Suppressor macrophage treated with lipopolysaccharide for 1 hour (primary cell): ENCODE measurements at regions not wholly inside any gene's neighbourhood (a gene's known extent, or its start where the extent isn't known, plus 50 kb on each side); places are given as distances from the start of the nearest gene placed in this dataset.
A peak's percentile ranks its signal among the peaks of the same experiment; 100 is the strongest.
"Not testable (repeated sequence)": the region's sequence is repeated elsewhere in the genome, so short reads cannot be mapped to it uniquely, and the experiment has no call there.

Source experiments
- DNase-seq, 3 donors: peaks; one replicate each; pipeline ENCODE4 v3.0.0-alpha.2; 2020 to 2022

DNA sequence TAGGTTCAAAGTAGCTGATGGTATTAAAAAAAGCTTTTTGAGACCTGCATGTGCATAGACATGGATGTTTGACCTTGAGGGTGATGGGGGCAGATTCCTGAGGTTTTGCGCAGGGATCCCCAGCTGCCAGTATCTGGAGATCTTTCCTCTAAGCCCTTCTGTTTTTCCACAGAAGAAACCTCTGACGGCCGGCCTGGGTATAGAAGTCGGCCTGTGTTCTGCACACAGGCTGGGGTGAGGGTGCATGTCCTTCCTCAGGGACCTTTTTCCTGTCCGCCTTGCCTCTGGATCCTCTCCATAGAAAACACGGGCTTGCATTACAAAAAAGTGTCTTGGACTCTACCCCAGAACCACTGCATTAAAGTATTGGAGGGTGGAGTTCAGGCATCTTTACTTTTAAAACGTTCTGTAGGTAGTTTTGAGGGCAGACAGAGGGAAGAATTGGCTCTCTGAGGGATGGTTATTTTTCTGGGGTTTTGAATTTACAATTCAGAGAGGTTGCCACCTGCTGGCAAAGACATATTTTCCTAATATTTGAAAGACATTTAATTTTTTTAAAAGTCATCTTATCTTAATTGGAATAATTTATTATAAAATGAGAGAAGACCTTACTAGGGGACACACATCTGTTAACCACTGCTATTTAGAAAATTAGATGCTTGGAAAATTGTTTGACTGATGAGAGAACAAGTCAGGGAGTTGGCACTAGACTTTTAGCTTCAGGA lies 350.6 kb downstream of the DCDC2C start:
- no peak for DNase-seq

DNA sequence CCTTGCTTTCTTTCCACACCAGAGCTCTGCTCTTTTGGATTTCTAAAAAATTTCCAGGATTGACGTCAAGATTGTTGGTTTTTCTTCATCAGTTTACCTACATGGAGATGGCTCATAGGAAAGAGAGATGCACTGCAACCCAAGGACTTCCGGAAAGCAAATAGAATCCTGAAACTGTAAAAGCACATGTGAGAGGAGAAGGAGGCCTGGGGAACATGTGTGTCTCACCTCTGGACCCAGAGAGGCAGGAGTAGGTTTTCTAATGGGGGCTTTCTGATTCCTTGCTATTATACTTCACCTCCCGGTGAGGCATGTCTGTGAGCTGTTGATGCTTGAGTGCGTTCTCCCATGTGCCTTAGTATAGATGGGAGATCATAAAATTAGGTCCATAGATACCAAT lies 362.8 kb downstream of the DCDC2C start:
- no peak for DNase-seq

DNA sequence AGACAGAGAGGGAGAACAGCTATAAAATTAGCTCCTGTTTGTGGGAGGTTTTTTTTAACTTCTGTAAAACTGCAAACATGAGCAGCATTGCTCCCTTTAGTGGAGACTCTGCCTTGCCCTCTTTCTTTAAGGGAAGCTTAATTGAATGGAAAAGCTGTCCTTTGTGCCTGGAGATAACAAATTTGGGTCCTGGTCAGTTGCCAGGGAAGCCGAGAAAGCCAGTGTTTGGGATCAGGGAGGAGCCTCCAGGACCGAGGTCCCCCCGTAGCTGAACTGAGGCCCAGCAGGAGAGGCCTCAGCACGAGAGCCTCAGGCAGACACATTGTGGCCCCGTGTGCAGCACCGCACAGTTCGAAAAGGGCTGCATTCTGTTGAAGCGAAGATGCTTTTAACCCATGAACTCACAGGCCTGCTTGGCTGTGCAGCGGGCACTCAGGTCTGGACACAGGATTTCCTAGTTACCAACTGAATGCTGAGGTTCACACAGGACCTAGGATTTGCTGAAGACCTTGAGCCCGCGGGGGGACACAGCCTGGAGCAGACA lies 369.7 kb downstream of the DCDC2C start:
- no peak for DNase-seq

DNA sequence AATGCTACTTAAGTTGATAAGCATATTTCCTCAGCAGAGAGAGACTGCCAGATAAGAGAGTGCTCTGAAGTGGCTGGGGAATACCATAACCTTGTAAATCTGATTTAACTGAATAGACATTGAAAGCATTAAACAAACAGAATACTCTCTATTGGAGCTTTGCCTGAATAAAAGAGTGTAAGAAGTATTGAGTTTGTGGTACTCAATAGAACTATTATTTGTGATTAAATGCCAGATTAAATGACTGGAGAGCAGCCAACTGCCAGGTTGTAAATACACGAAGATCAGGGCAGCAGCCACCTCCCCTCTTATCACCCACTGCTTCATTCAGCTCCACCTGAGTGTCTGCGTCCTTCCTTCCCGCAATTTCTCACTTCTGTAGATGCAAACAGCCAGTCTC lies 373.6 kb downstream of the DCDC2C start:
- no peak for DNase-seq

DNA sequence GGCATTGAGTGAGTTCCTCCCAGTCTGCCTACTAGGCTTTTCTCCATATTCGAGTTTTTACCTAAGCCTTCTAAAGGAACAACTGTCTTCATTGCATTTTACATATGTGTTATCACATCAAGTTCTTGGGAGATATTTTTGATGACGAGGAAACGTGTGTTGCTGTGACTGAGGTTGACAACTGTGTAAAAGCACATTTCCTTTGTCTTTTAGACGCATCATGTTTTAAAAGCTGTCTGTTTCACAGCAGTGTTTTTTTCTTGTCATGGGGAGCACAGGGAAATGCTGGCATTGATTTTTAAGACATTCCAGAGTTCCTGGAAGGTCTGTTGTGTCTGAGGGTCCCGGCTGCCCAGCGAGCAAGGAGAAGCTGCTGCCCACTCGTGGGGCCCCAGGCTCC lies 381.8 kb downstream of the DCDC2C start:
- DNase-seq: no peak

DNA sequence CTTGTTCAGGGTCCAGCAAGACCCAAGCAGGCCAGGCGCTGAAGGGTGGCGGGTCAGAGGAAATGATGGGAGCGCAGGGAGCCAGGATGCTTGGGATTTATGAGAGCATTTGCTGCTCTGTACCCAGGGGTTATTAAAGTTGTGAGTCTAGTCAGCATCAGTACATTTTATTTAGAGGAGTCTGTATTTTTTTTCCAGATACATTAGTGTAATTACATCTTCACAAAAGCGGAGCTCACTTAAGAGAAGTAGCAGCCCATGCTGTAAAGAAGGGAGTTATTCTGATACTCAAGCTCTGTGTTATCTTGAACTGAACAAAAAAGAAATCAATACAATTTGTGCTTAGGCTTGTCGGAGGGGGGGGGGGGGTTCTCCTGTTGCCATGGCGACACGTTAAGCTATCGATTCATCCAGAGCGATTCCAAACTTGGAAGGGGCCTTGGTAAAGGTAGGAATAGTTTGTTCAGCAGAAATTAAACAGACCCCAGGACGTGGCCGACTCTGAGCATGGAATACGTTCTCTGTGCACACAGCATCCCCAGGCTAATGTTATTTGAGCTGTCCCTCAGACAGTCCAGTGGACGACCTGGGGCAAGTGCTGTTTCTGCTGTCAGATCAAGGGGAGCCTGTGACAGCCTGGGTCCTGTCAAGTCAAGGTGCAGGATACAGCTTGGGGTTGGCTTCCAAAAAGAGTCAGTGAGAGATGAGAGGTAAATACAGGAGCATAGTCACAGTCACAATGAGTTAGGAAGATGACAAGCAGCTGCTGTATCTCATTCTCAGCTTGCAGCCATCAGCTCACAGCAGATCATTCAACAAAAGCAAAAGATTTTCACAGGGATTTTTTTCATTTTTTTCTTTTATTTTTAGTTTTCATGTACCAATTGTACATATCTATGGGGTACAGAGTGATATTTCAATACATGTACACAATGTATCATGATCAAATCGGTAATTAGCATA lies 387.6 kb downstream of the DCDC2C start:
- no peak for DNase-seq

DNA sequence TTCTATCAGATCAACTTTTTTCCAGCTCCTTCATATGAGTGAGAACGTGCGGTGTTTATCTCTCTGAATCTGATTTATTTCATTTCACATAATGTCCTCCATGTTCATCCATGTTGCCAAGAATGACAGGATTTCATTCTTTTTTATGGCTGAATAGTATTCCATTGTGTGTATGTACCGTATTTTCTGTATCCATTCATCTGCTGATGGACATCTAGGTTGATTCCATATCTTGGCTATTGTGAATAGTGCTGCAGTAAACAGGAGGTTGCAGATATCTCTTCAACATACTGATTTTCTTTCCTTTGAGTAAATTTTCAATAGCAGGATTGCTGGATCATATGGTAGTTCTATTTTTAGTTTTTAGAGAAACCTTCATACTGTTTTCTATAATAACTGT lies 388.5 kb downstream of the DCDC2C start:
- DNase-seq: no peak

DNA sequence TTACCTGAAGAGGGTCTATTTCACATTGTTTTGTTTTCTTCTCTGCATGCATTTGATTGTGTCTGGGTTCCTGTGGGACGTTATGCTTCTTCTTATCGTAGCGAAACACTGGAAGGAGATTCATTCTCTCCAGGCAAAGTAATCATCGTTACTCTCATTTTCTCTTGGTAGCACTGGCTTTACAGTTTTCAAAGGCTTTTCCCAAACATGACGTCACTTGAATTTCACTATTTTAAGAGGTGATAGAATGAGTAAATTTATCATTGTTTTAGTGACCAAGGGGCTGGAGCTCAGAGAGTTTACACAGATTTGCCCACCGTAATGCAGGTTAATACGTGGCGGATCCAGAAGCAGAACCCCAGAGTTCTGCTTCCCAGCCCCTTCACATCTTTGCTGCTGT lies 391.4 kb downstream of the DCDC2C start:
- no peak for DNase-seq

DNA sequence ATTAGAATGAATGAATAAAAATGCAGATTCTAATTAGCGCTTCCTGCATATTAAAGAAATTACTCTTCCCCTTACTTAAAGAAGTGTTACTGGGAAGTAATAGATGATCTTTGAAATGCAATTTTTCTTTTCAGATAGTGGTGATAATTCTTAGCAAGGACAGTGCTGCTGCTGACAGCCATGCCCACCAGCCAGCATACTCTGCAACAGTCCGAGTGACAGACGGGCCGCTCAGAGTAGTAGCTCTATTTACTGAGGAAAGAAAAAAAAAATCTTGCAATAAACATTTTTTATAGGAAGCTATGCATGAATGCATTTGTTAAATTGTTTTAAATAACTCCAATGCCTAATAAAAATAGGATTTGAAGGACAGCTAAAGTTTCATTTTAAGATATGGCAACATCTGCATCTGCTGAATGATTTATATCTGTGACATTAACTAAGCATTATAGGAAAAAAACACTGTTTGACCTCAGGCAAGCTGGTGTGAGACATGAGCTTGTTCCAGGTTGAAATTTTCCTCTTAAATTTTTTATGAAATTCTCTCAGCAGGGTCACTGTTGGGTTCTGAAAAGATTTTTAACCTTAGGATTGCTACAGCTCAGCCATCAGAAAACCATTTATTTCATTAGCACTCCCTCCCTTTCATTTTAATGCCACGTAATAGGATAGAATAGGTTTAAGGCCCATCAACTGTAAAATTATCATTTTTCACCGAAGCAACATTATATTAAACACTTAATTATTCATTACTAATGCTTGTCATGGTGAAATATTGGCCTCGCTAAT lies 393.8 kb downstream of the DCDC2C start:
- no peak for DNase-seq

DNA sequence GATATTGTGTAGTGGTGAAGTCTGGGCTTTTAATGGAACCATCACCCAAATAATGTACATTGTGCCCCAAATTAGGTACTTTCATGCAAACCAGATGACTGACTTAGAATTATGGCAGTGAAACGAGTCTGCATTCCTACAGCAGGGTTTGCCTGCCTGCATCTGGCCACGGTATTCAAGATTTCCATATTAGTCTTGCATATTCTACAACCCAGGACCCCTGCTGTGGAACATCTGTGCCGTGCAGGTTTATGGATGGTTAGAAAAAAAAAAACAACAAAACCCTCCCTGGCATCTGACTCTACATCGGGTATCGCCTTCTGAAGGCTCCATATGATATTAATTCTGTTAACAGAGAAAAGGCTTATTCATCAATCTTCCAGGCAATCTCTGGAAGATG lies 394.8 kb downstream of the DCDC2C start:
- DNase-seq: no peak

DNA sequence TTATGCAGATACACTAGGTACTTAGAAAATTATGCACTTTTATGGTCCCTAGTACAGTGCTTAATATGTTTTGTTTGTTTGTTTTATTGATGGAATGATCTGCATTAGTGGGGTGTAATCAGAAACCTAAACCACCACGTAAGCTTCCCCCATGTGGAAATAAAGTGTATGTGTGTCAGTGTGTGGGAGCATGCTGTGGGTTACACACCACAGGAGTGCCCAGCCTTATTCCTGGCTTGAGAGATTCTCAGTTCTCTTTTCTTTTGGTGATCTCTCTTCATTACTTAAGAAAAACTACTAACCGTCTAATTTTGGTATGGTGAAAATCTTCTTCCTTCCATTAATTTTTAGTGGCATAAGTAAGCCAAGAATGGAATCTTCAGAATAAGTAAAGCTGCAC lies 398.6 kb downstream of the DCDC2C start:
- peak; percentile 39 to 53 (median 47) for DNase-seq

DNA sequence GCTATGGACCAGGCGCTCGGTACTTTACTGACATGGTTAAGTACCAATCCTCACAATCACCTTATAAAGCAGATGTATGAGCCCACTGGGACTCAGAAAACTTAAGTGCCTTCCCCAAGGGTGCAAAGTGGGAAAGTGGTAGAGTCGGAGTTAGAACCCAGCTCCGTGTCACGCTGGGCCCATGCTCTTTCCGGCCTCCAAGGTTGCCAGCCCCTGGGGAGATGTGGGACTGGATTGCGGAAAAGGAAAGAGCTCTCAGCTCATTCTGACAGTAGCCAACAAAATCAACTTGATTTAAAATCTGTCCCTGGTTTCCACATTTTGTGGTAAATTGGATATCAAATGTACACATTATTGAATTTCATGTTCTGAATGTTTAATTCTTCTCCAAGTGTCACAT lies 403.8 kb downstream of the DCDC2C start:
- DNase-seq: no peak

DNA sequence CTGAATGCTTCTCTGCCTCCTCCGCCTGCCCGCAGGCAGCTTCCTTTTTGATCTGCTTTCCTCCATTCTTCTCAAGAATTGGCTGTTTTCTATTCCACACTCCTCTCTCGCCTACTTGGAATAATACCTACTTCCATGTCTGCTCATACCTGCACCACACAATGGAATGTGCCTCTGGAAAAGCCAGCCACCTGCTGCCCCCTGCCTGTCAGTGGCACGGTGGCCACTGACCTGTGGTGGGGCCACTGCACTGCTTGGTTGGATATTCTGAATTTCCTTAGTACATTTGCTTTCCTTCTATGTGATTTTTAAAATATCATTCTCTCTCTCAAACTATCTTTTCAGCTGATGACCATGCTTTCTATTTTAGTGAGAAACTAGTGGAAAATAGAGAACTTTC lies 406.9 kb downstream of the DCDC2C start:
- no peak for DNase-seq

DNA sequence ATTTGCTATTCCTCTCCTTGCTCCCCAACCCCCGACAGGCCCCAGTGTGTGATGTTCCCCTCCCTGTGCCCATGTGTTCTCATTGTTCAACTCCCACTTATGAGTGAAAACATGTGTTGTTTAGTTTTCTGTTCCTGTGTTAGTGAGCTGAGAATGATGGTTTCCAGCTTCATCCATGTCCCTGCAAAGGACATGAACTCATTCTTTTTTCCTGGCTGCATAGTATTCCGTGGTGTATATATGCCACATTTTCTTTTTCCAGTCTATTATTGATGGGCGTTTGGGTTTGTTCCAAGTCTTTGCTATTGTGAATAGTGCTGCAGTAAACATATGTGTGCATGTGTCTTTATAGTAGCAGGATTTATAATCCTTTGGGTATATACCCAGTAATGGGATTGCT lies 412.1 kb downstream of the DCDC2C start:
- DNase-seq: not testable (repeated sequence)

DNA sequence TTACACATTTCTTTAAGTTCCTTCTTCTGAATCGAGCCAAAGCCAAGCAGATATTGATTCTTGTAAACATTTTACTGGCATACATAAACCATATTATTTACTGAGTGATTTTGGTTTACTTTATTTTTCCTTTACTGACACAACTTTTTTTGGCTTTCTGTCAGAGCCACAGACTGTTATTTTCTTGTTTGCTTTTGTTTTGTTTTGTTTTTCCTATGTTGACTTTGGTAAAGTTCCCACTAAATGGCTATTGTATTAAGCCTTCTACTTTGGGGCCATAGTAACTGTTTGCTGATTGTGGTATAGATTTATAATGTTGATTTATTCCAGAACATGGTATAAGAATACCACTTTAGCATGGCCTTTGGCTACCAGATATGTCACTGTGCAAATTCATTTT lies 419.4 kb downstream of the DCDC2C start:
- no peak for DNase-seq

DNA sequence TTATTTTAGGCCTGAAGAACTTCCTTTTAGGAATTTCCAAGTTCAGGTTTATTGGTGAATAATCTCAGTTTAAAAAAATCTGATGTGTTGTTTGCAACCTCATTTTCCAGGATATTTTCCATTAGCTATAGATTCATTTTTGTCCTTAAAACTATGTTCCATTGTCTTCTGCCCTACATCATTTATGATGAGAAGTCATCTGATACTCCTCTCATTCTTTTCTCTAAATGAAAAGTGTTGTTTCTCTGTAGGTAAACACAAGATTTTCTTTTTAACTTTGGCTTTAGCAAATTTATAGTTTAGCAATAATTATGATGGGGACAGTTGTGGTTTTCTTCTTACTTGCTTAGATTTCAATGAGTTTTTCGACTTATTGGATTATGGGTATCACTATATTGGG lies 427.3 kb downstream of the DCDC2C start:
- no peak for DNase-seq

DNA sequence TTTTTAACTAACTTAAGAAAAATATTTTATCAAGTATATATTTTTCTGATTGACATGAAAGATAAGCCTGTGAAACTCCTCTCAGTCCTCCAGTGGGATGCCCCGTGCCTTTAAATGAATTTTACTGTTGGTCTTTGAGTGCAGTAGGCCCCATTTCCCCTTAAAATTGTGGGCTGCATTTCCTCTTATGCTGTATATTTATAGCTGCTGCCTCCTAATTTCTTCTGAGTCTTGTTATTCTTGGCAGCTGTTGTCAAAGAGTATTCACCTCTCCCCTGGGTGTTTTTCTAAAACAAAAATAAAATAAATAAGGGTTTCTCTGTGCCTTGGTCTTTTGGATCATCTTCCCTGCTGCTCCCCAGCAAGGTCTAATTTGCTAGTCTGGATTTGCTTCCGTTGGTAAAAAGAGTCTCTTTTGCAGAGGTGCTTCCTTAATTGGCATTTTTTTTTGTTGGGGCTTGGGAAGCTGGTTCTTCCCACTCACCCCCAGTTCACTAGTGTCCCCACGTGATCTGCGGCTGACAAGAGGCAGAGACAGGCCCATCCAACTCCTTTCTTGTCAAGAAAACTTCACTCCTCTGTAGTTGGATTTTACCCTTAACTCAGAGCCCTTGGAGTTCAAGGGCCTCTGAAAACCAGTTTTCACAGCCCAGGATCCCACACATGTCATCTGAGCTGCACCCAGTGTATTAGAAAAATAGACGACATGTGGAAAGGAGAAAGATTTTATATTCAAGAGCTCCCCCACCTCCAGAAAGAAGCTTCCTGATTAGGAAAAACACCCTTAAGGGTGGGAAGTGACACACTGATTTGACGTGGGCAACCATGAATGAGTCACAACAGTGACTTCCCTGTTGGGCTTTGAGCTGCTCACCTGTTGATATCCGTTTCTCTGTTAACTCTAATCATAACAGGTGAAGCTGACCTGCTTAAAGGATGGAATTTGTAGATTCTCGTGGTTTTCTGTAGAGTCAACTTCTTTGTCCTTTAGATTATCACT lies 431.5 kb downstream of the DCDC2C start:
- DNase-seq: peak; percentile 60 to 64 (median 62)

DNA sequence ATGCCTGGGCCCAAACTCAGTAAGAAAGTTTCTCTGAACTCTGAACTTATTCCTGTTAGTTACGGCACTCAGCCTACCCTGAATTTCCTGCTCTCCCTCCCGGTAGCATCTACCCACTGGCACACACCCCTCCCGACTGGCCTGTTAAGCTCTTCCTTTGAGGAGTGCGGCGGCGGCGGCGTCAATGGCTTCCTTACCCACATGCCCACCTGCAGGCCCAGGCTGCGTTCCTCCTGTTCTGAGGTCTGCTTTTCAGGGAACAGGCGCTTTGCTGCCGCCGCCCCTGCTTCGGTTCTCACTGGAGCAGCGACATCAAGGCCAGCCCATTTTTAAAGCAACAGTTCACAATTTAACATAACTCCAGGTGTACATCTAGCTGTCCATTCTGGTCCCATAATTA lies 432.4 kb downstream of the DCDC2C start:
- DNase-seq: no peak

DNA sequence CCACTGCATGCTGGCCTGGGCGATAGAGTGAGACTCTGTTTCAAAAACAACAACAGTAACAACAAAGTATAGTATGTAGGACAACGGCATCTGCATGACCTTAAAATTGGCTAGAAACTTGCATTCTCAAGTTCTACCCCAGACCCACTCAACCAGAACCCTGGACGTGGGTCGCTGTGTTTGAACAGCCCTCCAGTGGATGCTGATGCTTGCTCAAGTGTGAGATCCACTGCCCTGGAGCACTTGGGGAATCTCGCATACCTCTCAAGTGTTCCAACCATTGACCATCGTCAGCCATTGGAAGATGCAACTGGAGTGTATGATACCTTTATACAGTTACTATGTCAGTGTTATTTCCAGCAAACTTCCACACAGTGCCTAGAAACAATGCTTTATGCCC lies 435.9 kb downstream of the DCDC2C start:
- no peak for DNase-seq

DNA sequence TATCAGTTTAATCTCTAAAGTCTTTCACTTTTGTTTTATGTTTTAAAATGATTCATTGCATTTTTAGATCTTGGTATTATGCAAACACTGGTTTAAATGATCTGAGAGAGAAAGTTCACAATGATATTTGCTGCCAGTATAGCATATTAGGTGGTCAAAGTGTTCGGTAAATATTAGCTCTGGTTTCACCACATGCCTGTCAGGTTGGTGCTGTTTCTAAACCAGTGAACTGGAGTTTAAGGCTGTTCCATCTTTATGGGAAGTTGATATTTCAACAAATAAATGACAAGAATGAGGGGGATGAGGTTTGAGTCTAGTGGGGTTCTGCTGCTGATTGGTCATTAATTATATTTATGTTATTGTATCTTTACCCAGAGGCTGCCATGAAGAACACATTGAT lies 436.4 kb downstream of the DCDC2C start:
- DNase-seq: no peak

DNA sequence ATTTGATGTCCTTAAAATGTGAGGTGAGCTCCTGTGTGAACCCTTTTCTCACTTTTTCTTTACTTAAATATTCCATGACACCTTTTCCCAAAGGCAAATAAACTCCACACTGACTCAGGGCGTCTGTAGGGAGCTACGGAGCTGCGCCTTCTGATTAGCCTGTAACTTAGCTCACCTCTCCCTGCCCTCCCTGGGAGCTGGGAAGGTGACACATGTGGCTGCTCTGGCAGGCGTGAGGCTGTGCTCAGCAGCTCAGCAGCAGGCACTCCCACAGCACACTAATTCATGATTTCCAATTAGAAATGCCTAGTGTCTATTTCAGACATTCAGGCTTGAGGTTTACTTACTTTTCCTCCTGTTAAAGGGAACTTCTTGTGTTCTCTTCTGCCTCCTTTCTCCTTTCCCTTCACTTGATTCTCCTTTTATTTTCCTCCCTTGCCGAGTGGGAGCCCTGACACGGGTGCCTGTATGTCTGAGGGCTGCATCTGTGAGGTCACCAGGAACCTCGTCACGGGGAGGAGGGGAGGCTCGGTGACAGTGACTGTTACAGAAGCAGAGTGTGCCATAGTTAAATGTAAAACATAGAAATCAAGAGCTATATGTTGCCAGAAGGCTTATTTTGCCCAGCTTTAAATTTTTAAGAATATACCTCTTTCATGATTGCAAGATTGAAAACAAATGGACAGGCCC lies 437.1 kb downstream of the DCDC2C start:
- DNase-seq: no peak
